WTC11 (cell line): ENCODE measurements at regions not wholly inside any gene's neighbourhood (a gene's known extent, or its start where the extent isn't known, plus 50 kb on each side); places are given as distances from the start of the nearest gene placed in this dataset.

Experiments
- MAX ChIP-seq: sonication (generic); formaldehyde crosslinking; IDR thresholded peaks from 2 replicates; pipeline ENCODE4 v1.8.0; 2022; ENCODE audit warnings: mild to moderate bottlenecking, missing genetic modification reagents
- TF ChIP-seq, protein P1 (sequence below): fragments of 200-600 bp; IDR thresholded peaks from 2 replicates; pipeline ENCODE4 v1.8.0; 2022; ENCODE audit warnings: antibody characterized with exemption

GRCh38 chr12:89289720-89290119 lies 62.6 kb downstream of the DUSP6 start:
- no peak for TF ChIP-seq MAX (CRISPR knock-in tag)
- TF ChIP-seq, protein P1, sequence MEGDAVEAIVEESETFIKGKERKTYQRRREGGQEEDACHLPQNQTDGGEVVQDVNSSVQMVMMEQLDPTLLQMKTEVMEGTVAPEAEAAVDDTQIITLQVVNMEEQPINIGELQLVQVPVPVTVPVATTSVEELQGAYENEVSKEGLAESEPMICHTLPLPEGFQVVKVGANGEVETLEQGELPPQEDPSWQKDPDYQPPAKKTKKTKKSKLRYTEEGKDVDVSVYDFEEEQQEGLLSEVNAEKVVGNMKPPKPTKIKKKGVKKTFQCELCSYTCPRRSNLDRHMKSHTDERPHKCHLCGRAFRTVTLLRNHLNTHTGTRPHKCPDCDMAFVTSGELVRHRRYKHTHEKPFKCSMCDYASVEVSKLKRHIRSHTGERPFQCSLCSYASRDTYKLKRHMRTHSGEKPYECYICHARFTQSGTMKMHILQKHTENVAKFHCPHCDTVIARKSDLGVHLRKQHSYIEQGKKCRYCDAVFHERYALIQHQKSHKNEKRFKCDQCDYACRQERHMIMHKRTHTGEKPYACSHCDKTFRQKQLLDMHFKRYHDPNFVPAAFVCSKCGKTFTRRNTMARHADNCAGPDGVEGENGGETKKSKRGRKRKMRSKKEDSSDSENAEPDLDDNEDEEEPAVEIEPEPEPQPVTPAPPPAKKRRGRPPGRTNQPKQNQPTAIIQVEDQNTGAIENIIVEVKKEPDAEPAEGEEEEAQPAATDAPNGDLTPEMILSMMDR, result no peak
